Neutrophil (primary cell): ENCODE measurements at regions not wholly inside any gene's neighbourhood (a gene's known extent, or its start where the extent isn't known, plus 50 kb on each side); places are given as distances from the start of the nearest gene placed in this dataset.

Source experiments
- H3K27ac ChIP-seq: fragments of 200-600 bp; sonication (generic); 2 replicates; pipeline ENCODE4 v1.5.1; 2016; ENCODE audit warnings: mild to moderate bottlenecking, moderate library complexity
- H3K27me3 ChIP-seq: fragments of 200-600 bp; sonication (generic); 2 replicates; pipeline ENCODE4 v1.6.0; 2016; ENCODE audit warnings: mild to moderate bottlenecking
- H3K36me3 ChIP-seq: fragments of 200-600 bp; sonication (generic); 2 replicates; pipeline ENCODE4 v1.5.1; 2017
- H3K4me1 ChIP-seq, 2 experiments: fragments of 200-600 bp in 1 of 2; sonication (generic) in 1 of 2; 1 replicate in 1 of 2; 2 replicates in 1 of 2; pipeline versions ENCODE4 v1.5.1 to v1.6.1; 2013 to 2016; ENCODE audit warnings: low read depth in 1 of 2, low read length in 1 of 2, mild to moderate bottlenecking in 1 of 2, moderate library complexity in 1 of 2; ENCODE audit not compliant: control insufficient read depth in 1 of 2, insufficient read depth in 1 of 2
- H3K4me3 ChIP-seq, 2 experiments: fragments of 200-600 bp in 1 of 2; sonication (generic) in 1 of 2; 1 replicate in 1 of 2; 2 replicates in 1 of 2; pipeline ENCODE4 v1.5.1; 2013 to 2016; ENCODE audit warnings: low read depth in 1 of 2, low read length in 1 of 2, mild to moderate bottlenecking in 1 of 2, moderate library complexity in 1 of 2
- H3K9me3 ChIP-seq: fragments of 200-600 bp; sonication (generic); 2 replicates; pipeline ENCODE4 v1.5.1; 2016
- TF ChIP-seq, protein P1 (sequence below): fragments of 200-600 bp; sonication (generic); IDR thresholded peaks from 2 replicates; pipeline ENCODE4 v1.5.1; 2016; ENCODE audit warnings: antibody characterized with exemption

DNA sequence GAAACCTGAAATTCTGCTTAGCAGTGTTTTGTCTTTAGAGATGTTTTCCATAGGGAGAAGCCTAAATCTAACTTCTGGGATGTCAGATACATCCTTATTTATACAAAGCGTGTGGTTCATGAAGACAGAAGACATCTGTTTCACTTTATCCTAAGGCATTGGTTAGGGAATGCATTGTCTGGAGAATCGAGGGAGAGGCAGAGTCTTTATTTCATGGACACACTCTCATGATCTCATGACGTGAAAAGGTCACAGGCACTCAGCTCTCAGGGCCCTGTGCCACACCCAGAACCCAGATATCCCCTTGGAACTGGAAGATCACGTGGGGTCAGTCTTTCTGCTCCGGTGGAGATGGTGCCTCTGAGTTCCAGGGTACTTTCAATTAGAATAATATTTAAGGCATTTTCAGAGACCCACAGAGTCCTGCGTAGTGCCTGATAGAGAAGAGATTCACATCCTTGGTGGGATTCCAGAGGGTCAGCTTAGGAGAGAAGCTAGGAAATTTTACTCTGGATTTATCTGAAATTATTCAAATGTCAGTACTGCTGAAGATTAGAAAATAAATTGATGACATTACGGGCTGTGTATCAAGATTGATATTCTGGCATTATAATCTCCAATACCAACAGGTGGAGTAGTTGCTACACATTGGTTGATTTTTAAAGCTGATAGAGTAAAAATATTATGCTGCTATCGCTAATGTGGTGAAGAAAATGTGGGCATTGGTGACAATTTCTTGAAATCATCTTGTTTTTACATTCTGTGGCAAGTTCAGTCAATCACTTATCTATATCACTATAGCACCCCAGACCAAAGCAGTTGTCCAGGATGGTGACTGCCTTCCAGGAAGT is 378.3 kb downstream of the MTRR start:
- Histone ChIP-seq H3K27ac (no peak overlapping the region), H3K27me3 (no peaks in the 10 kb centered on the region), H3K4me3 (no peak overlapping the region), H3K36me3 (no peaks in the 10 kb centered on the region), H3K4me1 (no peaks in the 10 kb centered on the region), H3K9me3 (no peaks in the 10 kb centered on the region)
- TF ChIP-seq, protein P1, sequence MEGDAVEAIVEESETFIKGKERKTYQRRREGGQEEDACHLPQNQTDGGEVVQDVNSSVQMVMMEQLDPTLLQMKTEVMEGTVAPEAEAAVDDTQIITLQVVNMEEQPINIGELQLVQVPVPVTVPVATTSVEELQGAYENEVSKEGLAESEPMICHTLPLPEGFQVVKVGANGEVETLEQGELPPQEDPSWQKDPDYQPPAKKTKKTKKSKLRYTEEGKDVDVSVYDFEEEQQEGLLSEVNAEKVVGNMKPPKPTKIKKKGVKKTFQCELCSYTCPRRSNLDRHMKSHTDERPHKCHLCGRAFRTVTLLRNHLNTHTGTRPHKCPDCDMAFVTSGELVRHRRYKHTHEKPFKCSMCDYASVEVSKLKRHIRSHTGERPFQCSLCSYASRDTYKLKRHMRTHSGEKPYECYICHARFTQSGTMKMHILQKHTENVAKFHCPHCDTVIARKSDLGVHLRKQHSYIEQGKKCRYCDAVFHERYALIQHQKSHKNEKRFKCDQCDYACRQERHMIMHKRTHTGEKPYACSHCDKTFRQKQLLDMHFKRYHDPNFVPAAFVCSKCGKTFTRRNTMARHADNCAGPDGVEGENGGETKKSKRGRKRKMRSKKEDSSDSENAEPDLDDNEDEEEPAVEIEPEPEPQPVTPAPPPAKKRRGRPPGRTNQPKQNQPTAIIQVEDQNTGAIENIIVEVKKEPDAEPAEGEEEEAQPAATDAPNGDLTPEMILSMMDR: no peak

DNA sequence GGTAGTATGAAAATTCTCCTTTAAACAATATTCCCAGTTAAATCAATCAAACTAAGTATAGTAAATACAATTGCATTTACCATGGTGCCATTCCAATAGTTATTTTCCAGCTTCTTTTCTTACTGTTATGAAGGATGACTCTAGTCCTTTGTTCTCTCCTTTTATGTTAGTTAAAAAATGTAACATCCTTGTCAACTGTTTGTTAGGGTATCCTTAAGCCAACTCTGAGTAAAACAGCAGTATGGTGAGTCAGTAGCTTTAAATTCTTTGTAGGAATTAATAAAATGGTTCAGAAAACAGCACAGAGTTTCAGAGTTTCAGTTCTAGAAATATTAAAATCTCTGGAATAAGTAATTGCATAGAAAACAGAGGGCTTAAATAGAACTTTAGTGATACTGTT is 384.4 kb downstream of the MTRR start:
- TF ChIP-seq, protein P1: no peak
- no peaks in the 10 kb centered on the region for H3K9me3 ChIP-seq

DNA sequence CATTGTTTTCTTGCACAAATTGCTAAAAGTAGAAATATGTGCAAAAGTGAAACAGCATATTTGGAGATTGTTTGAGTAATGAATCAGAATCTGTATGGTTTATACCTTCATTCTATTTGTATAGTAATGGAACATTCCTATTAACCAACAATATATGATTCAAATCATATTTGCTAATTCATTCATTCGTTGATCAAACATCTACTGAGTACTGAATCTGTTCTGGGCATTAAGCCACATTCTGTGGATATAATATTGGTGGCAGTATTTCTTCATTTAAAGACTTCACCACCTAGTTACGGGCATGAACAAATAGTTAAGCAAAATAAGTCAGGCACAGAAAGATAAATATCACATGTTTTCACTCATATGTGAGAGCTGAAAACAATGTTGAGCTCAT is 385.7 kb downstream of the MTRR start:
- Histone ChIP-seq H3K36me3 (no peaks in the 10 kb centered on the region), H3K4me1 (no peaks in the 10 kb centered on the region), H3K27me3 (no peaks in the 10 kb centered on the region), H3K27ac (no peak overlapping the region), H3K9me3 (no peaks in the 10 kb centered on the region), H3K4me3 (no peak overlapping the region)
- TF ChIP-seq, protein P1: no peak

More for the DNA sequence above, 384.4 kb downstream of the MTRR start:
- Histone ChIP-seq H3K27me3 (no peaks in the 10 kb centered on the region), H3K27ac (no peak overlapping the region), H3K4me1 (no peaks in the 10 kb centered on the region), H3K4me3 (no peak overlapping the region), H3K36me3 (no peaks in the 10 kb centered on the region)

DNA sequence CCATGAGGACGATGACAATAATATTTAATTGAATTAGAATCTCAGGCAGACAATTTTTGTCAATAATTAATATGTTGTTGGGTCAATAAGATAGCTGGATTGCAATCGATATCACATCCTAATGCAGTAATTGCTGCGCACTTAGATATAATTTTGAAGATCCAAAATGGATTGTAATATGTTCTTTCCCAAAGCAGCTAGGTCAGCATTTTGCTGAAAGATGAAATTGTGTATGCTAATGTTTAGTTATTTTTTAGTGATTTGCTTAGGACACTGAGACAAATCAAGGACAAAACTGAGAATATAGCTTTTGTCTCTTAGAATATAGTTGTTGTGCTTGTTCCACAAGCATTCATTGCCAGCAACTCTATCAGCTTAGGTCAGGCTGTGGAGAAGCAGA is 389.9 kb downstream of the MTRR start:
- Histone ChIP-seq H3K36me3 (no peaks in the 10 kb centered on the region), H3K4me3 (no peak overlapping the region), H3K4me1 (no peaks in the 10 kb centered on the region), H3K27ac (no peak overlapping the region), H3K27me3 (no peaks in the 10 kb centered on the region), H3K9me3 (no peaks in the 10 kb centered on the region)
- TF ChIP-seq, protein P1: no peak

DNA sequence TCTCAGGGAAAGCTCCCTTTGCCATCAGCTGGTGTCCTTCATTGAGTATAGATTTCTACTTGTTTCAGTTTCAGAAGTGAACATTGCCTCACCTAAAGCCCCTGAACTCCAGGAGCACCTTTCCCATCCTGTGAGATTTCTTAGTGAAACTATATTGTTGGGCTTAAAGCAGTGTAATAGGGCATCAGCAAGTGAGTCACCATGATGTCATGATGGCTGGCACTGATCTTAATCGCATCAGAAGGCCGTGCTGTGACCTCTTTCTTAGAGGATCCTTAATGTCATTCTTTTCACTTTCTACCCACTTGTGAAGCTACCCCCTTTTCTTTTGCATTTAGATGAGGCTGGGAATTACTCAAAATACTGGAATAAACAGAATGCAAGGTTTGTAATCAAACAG is 401.3 kb downstream of the MTRR start:
- H3K36me3 ChIP-seq: no peaks in the 10 kb centered on the region
- no peak overlapping the region for H3K27ac ChIP-seq
- H3K9me3 ChIP-seq: no peaks in the 10 kb centered on the region
- H3K4me3 ChIP-seq: no peak overlapping the region
- TF ChIP-seq, protein P1: no peak
- no peaks in the 10 kb centered on the region for H3K4me1 ChIP-seq
- no peaks in the 10 kb centered on the region for H3K27me3 ChIP-seq
